ENCODE measurements at regions not wholly inside any gene's neighbourhood (a gene's known extent, or its start where the extent isn't known, plus 50 kb on each side); places are given as distances from the start of the nearest gene placed in this dataset.

DNA sequence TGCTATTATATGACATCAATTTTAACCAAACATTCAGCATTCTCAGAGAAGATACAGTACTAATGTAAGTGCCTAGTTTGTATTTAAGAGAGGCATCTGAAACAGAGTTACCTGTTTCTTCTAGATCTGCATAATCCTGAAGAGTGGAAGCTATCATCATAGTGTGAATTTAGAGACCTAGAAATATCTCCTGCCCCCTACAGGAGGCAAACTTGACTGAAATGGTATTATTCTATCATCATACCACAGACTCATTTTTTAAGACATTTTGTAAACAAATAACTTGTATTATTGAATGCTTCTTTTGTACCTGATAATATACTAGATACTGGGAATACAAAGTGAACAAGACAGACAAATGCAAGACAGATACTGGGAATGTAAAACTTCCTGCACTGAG, 216.8 kb upstream of the RPS23 start:
- H3K4me3 ChIP-seq (replicated peaks; ENCODE audit: low read depth, low read length) = no peak overlapping the region
- TF ChIP-seq, protein P1, sequence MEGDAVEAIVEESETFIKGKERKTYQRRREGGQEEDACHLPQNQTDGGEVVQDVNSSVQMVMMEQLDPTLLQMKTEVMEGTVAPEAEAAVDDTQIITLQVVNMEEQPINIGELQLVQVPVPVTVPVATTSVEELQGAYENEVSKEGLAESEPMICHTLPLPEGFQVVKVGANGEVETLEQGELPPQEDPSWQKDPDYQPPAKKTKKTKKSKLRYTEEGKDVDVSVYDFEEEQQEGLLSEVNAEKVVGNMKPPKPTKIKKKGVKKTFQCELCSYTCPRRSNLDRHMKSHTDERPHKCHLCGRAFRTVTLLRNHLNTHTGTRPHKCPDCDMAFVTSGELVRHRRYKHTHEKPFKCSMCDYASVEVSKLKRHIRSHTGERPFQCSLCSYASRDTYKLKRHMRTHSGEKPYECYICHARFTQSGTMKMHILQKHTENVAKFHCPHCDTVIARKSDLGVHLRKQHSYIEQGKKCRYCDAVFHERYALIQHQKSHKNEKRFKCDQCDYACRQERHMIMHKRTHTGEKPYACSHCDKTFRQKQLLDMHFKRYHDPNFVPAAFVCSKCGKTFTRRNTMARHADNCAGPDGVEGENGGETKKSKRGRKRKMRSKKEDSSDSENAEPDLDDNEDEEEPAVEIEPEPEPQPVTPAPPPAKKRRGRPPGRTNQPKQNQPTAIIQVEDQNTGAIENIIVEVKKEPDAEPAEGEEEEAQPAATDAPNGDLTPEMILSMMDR (IDR thresholded peaks at IDR 0.05; ENCODE audit: low read depth, low read length, missing control alignments) = peak; percentile 22
- no peak for DNase-seq (ENCODE audit: extremely low read depth, low read depth)

DNA sequence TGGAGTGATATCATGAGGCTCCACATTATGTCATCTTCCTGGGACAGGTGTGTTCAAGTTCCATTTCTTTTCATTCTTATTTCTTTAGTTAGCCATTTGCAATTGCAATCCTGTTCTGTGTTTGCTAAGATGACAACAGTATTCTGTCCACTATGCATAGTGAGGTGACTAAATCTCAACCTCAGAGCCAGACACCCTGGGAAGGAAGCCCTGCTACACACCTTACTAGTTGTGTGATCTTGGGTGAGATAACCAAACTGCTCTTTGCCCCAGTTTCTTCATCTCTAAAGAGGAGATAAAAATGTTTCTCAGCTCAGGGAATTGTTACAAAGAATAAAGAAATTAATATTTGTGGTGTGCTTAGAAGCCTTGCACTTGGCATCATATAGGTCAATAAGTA, 215.1 kb upstream of the RPS23 start:
- DNase-seq (ENCODE audit: extremely low read depth, low read depth) = no peak
- TF ChIP-seq, protein P1 (IDR thresholded peaks at IDR 0.05; ENCODE audit: low read depth, low read length, missing control alignments) = no peak
- no peak overlapping the region for H3K4me3 ChIP-seq (replicated peaks; ENCODE audit: low read depth, low read length)

DNA sequence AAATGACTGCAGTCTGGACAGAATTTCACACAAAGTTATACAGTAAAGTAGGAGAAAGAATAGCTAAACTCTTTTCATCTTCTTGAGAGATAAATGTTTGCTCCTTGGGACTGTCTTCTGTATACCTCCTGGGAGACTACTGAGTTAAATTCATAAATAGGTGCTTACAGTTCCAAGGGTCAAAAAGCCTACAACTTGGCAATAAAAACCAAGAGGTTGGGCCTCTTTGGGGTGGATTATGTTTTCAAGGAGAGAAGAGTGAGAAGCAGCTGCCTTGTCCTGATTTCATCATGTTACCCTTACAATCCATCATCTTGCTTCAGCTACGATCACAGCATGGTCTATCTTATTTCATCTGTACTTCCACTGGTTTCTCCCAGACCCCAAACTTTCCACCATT, 213.2 kb upstream of the RPS23 start:
- DNase-seq (ENCODE audit: extremely low read depth, low read depth) = no peak
- no peak overlapping the region for H3K4me3 ChIP-seq (replicated peaks; ENCODE audit: low read depth, low read length)
- TF ChIP-seq, protein P1 (IDR thresholded peaks at IDR 0.05; ENCODE audit: low read depth, low read length, missing control alignments) = no peak

- H3K4me3 ChIP-seq (replicated peaks; ENCODE audit: low read depth, low read length) = no peak overlapping the region
- no peak for DNase-seq (ENCODE audit: extremely low read depth, low read depth)
- TF ChIP-seq, protein P1 (IDR thresholded peaks at IDR 0.05; ENCODE audit: low read depth, low read length, missing control alignments) = no peak
Measured at GRCh38 chr5:82489683-82490082, 211.5 kb upstream of the RPS23 start.

DNA sequence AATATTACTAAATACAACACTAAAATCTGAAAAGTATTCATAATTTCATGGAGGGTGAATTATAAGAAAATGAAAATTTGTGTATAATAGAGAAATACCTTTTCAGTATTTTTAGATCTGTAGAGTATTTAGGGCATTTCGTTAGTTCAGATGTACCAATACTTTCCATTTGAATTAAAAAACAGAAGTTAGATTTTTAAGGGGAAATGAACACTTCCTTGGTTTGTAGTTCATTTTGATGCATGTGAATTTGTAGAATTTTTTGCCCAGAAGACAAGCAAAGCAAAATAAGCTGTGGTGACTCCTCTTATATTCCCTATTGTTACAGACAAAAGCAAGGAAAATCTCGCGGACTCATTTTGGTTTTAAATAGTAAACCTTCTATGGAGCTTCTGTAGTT, 209.0 kb upstream of the RPS23 start:
- no peak overlapping the region for H3K4me3 ChIP-seq (replicated peaks; ENCODE audit: low read depth, low read length)
- TF ChIP-seq, protein P1 (IDR thresholded peaks at IDR 0.05; ENCODE audit: low read depth, low read length, missing control alignments) = no peak
- DNase-seq (ENCODE audit: extremely low read depth, low read depth) = no peak

DNA sequence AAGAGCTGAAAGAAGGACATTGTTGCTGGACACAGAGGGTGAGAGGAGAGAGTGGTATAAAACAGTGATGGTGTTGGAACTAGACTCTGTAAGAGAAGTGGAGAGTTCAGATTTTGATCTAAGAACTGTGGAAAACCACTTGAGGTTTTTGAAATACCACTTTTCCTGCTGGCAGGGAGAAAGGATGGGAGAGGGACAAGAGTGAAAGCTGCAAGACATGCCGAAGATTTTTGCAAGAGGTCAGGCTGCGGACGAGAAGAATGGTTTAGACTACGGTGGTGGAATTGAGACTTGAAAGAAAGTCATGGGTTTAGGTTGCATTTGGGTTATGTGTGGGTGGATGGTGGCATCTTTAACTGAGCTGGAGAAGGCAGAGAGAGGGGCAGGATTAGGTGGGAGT, 202.2 kb upstream of the RPS23 start:
- TF ChIP-seq, protein P1 (IDR thresholded peaks at IDR 0.05; ENCODE audit: low read depth, low read length, missing control alignments) = no peak
- DNase-seq (ENCODE audit: extremely low read depth, low read depth) = no peak
- H3K4me3 ChIP-seq (replicated peaks; ENCODE audit: low read depth, low read length) = no peak overlapping the region

DNA sequence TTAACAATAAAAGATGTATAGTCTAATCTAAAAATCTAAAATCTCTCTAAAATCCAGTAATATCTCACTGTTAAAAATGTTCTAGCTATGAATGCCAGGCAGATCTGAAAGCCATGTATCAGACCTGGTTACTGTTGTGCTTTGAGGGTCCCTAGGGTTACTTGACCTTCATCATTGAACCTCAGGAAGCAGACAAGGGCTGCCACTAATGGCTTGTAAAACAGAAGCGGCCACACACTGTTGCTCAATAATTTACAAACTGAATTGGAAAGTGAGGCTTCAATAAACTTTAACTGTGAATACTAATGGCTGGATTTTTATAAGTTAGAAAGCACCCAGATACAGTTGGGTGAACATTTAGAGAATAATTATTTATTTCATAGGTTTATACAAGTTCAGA, 198.0 kb upstream of the RPS23 start:
- no peak for DNase-seq (ENCODE audit: extremely low read depth, low read depth)
- H3K4me3 ChIP-seq (replicated peaks; ENCODE audit: low read depth, low read length) = no peak overlapping the region
- TF ChIP-seq, protein P1 (IDR thresholded peaks at IDR 0.05; ENCODE audit: low read depth, low read length, missing control alignments) = no peak
